GM12878 (cell line): ENCODE measurements at regions not wholly inside any gene's neighbourhood (a gene's known extent, or its start where the extent isn't known, plus 50 kb on each side); places are given as distances from the start of the nearest gene placed in this dataset.

ENCODE experiments used
- ATAC-seq: fragments of 200-7000 bp; cut with Tn5 transposase; 3 replicates; pipeline ENCODE4 v1.9.1; 2020; ENCODE audit warnings: mild to moderate bottlenecking, moderate library complexity
- BruUV-seq: library from RNA; stranded (reverse); fragments of 400-500 nt; replicated peaks from 2 replicates; lab custom pipeline; 2021; lab: Mats Ljungman, UMichigan
- CTCF ChIA-PET: fragments of 300-600 bp; sonication (Branson Sonifier 250); formaldehyde crosslinking; extraction: SDS; loops from one replicate; lab custom pipeline; 2021; ENCODE audit warnings: inconsistent platforms; lab: Yijun Ruan, JAX
- POLR2A ChIA-PET: fragments of 350-600 bp; formaldehyde crosslinking; extraction: SDS; loops from one replicate; lab custom pipeline; 2021; ENCODE audit warnings: inconsistent platforms; lab: Charles Lee
- RAD21 ChIA-PET: fragments of 300-600 bp; sonication (Branson Sonifier 250); formaldehyde crosslinking; loops from one replicate; lab custom pipeline; 2023; ENCODE audit warnings: antibody characterized with exemption; ENCODE audit not compliant: unreplicated experiment; lab: Charles Lee
- SMC1A ChIA-PET: fragments of 300-600 bp; sonication (Branson Sonifier 250); formaldehyde crosslinking; loops from one replicate; lab custom pipeline; 2023; ENCODE audit not compliant: unreplicated experiment, uncharacterized antibody; lab: Charles Lee
- DNase-seq: peaks from one replicate; pipeline ENCODE4 v3.0.0-alpha.2; 2011; ENCODE audit warnings: low read depth, low spot score
- FAIRE-seq: peaks from 3 replicates; lab custom pipeline; 2011; peaks lifted over from hg19 to GRCh38; lab: Jason Lieb, UNC
- H2AFZ ChIP-seq: 2 replicates; pipeline ENCODE4 v1.6.0; 2011; ENCODE audit warnings: low read depth, low read length, control low read depth; ENCODE audit not compliant: control insufficient read depth
- H3K27ac ChIP-seq: 2 replicates; pipeline ENCODE4 v1.5.1; 2011; ENCODE audit warnings: control low read depth; ENCODE audit not compliant: control insufficient read depth, insufficient read depth
- H3K27me3 ChIP-seq, 2 experiments: replicated peaks in 1 of 2; 2 replicates each; pipeline versions ENCODE4 v1.6.0 to v1.6.1; 2011; ENCODE audit warnings: low read length in 1 of 2; ENCODE audit not compliant: control insufficient read depth in 2 of 2, insufficient read depth in 2 of 2
- H3K36me3 ChIP-seq, 2 experiments: 2 replicates each; pipeline ENCODE4 v1.5.1; 2011; ENCODE audit warnings: low read length in 1 of 2; ENCODE audit not compliant: control insufficient read depth in 2 of 2, insufficient read depth in 2 of 2
- H3K4me1 ChIP-seq: 2 replicates; pipeline ENCODE4 v1.6.1; 2011; ENCODE audit warnings: mild to moderate bottlenecking, low read length, moderate library complexity, mixed read lengths; ENCODE audit not compliant: control insufficient read depth, insufficient read depth
- H3K4me2 ChIP-seq: 2 replicates; pipeline ENCODE4 v1.6.0; 2011; ENCODE audit warnings: control low read depth; ENCODE audit not compliant: control insufficient read depth, insufficient read depth
- H3K4me3 ChIP-seq: fragments of 200-600 bp; sonication (generic); 2 replicates; pipeline ENCODE4 v1.5.1; 2016
- H3K79me2 ChIP-seq: 2 replicates; pipeline ENCODE4 v1.6.0; 2011; ENCODE audit warnings: low read length; ENCODE audit not compliant: control insufficient read depth, insufficient read depth
- H3K9ac ChIP-seq: 2 replicates; pipeline ENCODE4 v1.8.0; 2011; ENCODE audit warnings: low read length, control low read depth, mixed read lengths; ENCODE audit not compliant: control insufficient read depth, insufficient read depth
- H3K9me3 ChIP-seq: replicated peaks from 3 replicates; pipeline ENCODE4 v1.5.1; 2011; ENCODE audit warnings: mild to moderate bottlenecking, low read length; ENCODE audit not compliant: control insufficient read depth, insufficient read depth
- H4K20me1 ChIP-seq: 2 replicates; pipeline ENCODE4 v1.6.0; 2011; ENCODE audit not compliant: control insufficient read depth, insufficient read depth
- BHLHE40 ChIP-seq, 2 experiments: fragments of 450-650 bp in 1 of 2; IDR thresholded peaks; 2 replicates each; pipeline ENCODE4 v1.6.1; 2011 to 2017; ENCODE audit warnings: low read depth in 2 of 2, borderline replicate concordance in 1 of 2, improper control_type of control experiment in 1 of 2, low read length in 1 of 2, mild to moderate bottlenecking in 1 of 2
- CEBPB ChIP-seq, 2 experiments: fragments of 150-350 bp in 1 of 2; IDR thresholded peaks; 2 replicates each; pipeline ENCODE4 v1.6.1; 2012 to 2014; ENCODE audit warnings: low read depth in 2 of 2, low read length in 2 of 2, borderline replicate concordance in 1 of 2, inconsistent platforms in 1 of 2
- HDAC6 ChIP-seq: fragments of 200-600 bp; sonication (generic); IDR thresholded peaks from one replicate; pipeline ENCODE4 v1.8.0; 2017; ENCODE audit warnings: antibody characterized with exemption; ENCODE audit not compliant: unreplicated experiment
- MXI1 ChIP-seq: fragments of 150-350 bp; IDR thresholded peaks from 2 replicates; pipeline ENCODE4 v1.6.1; 2011; ENCODE audit warnings: low read depth, mild to moderate bottlenecking, inconsistent platforms, low read length, improper control_type of control experiment
- NFXL1 ChIP-seq: fragments of 450-650 bp; IDR thresholded peaks from 2 replicates; pipeline ENCODE4 v1.6.1; 2017; ENCODE audit warnings: antibody characterized with exemption, mild to moderate bottlenecking, borderline replicate concordance
- NFYB ChIP-seq: IDR thresholded peaks from 2 replicates; pipeline ENCODE4 v1.6.1; 2011; ENCODE audit warnings: low read depth, mild to moderate bottlenecking, low read length, improper control_type of control experiment, moderate library complexity; ENCODE audit not compliant: insufficient read depth
- NR2C2 ChIP-seq: IDR thresholded peaks from 2 replicates; pipeline ENCODE4 v1.6.1; 2011; ENCODE audit warnings: borderline replicate concordance, low read depth; ENCODE audit not compliant: control insufficient read depth, insufficient read length
- PAX8 ChIP-seq: fragments of 450-650 bp; IDR thresholded peaks from 2 replicates; pipeline ENCODE4 v1.6.1; 2017; ENCODE audit warnings: mild to moderate bottlenecking, moderate library complexity
- POLR2A ChIP-seq: IDR thresholded peaks from 2 replicates; pipeline ENCODE4 v1.6.1; 2011; ENCODE audit warnings: low read depth, mild to moderate bottlenecking, low read length
- RAD21 ChIP-seq: IDR thresholded peaks from 2 replicates; pipeline ENCODE4 v1.6.1; 2011; ENCODE audit warnings: mild to moderate bottlenecking, low read depth, low read length, moderate library complexity; ENCODE audit not compliant: insufficient read depth
- RCOR1 ChIP-seq: conservative IDR thresholded peaks from 2 replicates; pipeline ENCODE4 v1.6.1; 2012; ENCODE audit warnings: low read depth, low read length, improper control_type of control experiment
- RELB ChIP-seq: fragments of 450-650 bp; IDR thresholded peaks from 2 replicates; pipeline ENCODE4 v1.6.1; 2017; ENCODE audit warnings: low read depth, mild to moderate bottlenecking, moderate library complexity
- RUNX3 ChIP-seq: IDR thresholded peaks from 2 replicates; pipeline ENCODE4 v1.6.1; 2012; ENCODE audit warnings: low read length, inconsistent platforms
- SMC3 ChIP-seq: IDR thresholded peaks from 2 replicates; pipeline ENCODE4 v1.6.1; 2011; ENCODE audit warnings: low read length, improper control_type of control experiment, borderline replicate concordance
- SREBF1 ChIP-seq: IDR thresholded peaks from 2 replicates; pipeline ENCODE4 v1.6.1; 2012; ENCODE audit warnings: mild to moderate bottlenecking, low read length
- SRF ChIP-seq, 2 experiments: IDR thresholded peaks; 2 replicates each; pipeline ENCODE4 v1.6.1; 2011; ENCODE audit warnings: low read depth in 2 of 2, low read length in 2 of 2, mild to moderate bottlenecking in 1 of 2, moderate library complexity in 1 of 2
- TAF1 ChIP-seq: IDR thresholded peaks from 2 replicates; pipeline ENCODE4 v1.6.1; 2011; ENCODE audit warnings: mild to moderate bottlenecking, low read depth, low read length, borderline replicate concordance
- TARDBP ChIP-seq: IDR thresholded peaks from 2 replicates; pipeline ENCODE4 v1.6.1; 2016; ENCODE audit warnings: borderline replicate concordance
- YBX1 ChIP-seq: fragments of 450-650 bp; IDR thresholded peaks from 2 replicates; pipeline ENCODE4 v1.6.1; 2016; ENCODE audit warnings: antibody characterized with exemption
- ZNF274 ChIP-seq: IDR thresholded peaks from one replicate; pipeline ENCODE4 v1.8.0; 2011; ENCODE audit not compliant: insufficient read length, insufficient read depth
- WGBS: methylation state at CpG from one replicate; pipeline ENCODE4 v1.1.6; 2016; ENCODE audit warnings: low lambda C conversion rate; ENCODE audit not compliant: insufficient replicate concordance, insufficient coverage; ENCODE audit errors: missing lambda C conversion rate; 5-methylcytosine and 5-hydroxymethylcytosine counted together
- in situ Hi-C: fragments of 300-500 bp; cut with MboI; formaldehyde crosslinking; loops from 9 replicates; pipeline ENCODE4 v1.14.3; 2018; ENCODE audit warnings: mixed read lengths
- intact Hi-C: fragments of 100-400 bp; cut with micrococcal nuclease; formaldehyde crosslinking; loops from one replicate; pipeline ENCODE4 v1.14.2; 2022; ENCODE audit not compliant: unreplicated experiment

GRCh38 chr10:114748241-114748640, 73.3 kb upstream of the FHIP2A start:
- Histone ChIP-seq H3K9ac (no peak overlapping the region), H3K4me1 (no peaks in the 10 kb centered on the region), H3K79me2 (no peaks in the 10 kb centered on the region), H3K27me3 (peaks cover 0 to 3% of the 10 kb centered on the region in 2 experiments; a peak in 3 of 4 replicates)
- CTCF ChIA-PET, result no interaction called here
- TF ChIP-seq NFXL1 (no peak), RELB (no peak), POLR2A (no peak), RAD21 (no peak), HDAC6 (no peak), CEBPB (IDR thresholded peaks at IDR 0.05; ENCODE audit: borderline replicate concordance in 1 of 2, low read depth in 2 of 2, low read length in 2 of 2) (no peak), NFYB (no peak), SREBF1 (no peak), NR2C2 (no peak), TARDBP (no peak), SRF (IDR thresholded peaks at IDR 0.05; ENCODE audit: low read depth in 2 of 2, low read length in 2 of 2) (no peak), MXI1 (no peak), SMC3 (no peak), ZNF274 (no peak), TAF1 (no peak), YBX1 (no peak), BHLHE40 (IDR thresholded peaks at IDR 0.05; ENCODE audit: borderline replicate concordance in 1 of 2, low read depth in 2 of 2, low read length in 1 of 2) (no peak), RUNX3 (no peak), PAX8 (no peak), RCOR1 (no peak)
- TF ChIP-seq, all 136 proteins: peak for 0
- H2AFZ ChIP-seq, result no peak overlapping the region
- in situ Hi-C loops, result no loop called here
- H3K9me3 ChIP-seq, result no peaks in the 10 kb centered on the region
- ChIA-PET RAD21 (no interaction called here), SMC1A (interaction anchor here (2.0 kb wide), 1 partner anchor 14 kb away, joined by 4 read pairs; no protein-coding TSS in a partner anchor), POLR2A (no interaction called here)
- intact Hi-C loops, result no loop called here
- no peak overlapping the region for H3K4me3 ChIP-seq
- no peak for DNase-seq
- no peak for ATAC-seq
- no TSS peak for BruUV-seq
- H3K36me3 ChIP-seq, result no peaks in the 10 kb centered on the region
- H4K20me1 ChIP-seq, result no peaks in the 10 kb centered on the region
- no peak overlapping the region for H3K27ac ChIP-seq
- WGBS, result 46% methylated on average over 1 of the region's 1 CpG
- H3K4me2 ChIP-seq, result no peak overlapping the region
- FAIRE-seq, result peak; percentile 78
